ENCODE measurements at regions not wholly inside any gene's neighbourhood (a gene's known extent, or its start where the extent isn't known, plus 50 kb on each side); places are given as distances from the start of the nearest gene placed in this dataset.

GRCh38 chr6:91464201-91464600 lies 877.3 kb upstream of the MAP3K7 start:
- dilution Hi-C loops (cut with MboI; ENCODE audit: extremely low pct_ligation_motif_present, low sequenced_read_pairs) = no loop called here

GRCh38 chr6:91462241-91462640 lies 875.4 kb upstream of the MAP3K7 start:
- DNase-seq (ENCODE audit: low read depth, low spot score) (no peak), FAIRE-seq (no peak)
- Histone ChIP-seq H3K27me3 (ENCODE audit: control insufficient read depth, extremely low read depth, insufficient read depth, low read length) (no peaks in the 10 kb centered on the region), H3K79me2 (ENCODE audit: control insufficient read depth, insufficient read depth, low read length) (no peaks in the 10 kb centered on the region), H2AFZ (ENCODE audit: control insufficient read depth, low read length) (no peak overlapping the region), H3K27ac (ENCODE audit: control insufficient read depth, insufficient read depth, low read length) (no peak overlapping the region), H3K36me3 (ENCODE audit: control insufficient read depth in 2 of 2, extremely low read depth in 1 of 2, insufficient read depth in 2 of 2, low read length in 2 of 2) (no peaks in the 10 kb centered on the region), H3K9me3 (ENCODE audit: control insufficient read depth, low read depth, low read length) (no peaks in the 10 kb centered on the region), H3K4me3 (ENCODE audit: control insufficient read depth in 2 of 3, extremely low read depth in 1 of 3, insufficient read depth in 2 of 3, low read depth in 1 of 3, low read length in 3 of 3) (no peak overlapping the region), H3K4me2 (ENCODE audit: control insufficient read depth, extremely low read depth, insufficient read depth, low read depth, low read length) (no peak overlapping the region), H3K9me1 (ENCODE audit: control insufficient read depth, extremely low read depth, insufficient read depth, low read length) (no peaks in the 10 kb centered on the region), H4K20me1 (ENCODE audit: control insufficient read depth, extremely low read depth, insufficient read depth, low read length) (no peaks in the 10 kb centered on the region), H3K9ac (ENCODE audit: control insufficient read depth, extremely low read depth, insufficient read depth, low read length) (no peak overlapping the region), H3K4me1 (ENCODE audit: control insufficient read depth, extremely low read depth, insufficient read depth, low read length) (no peaks in the 10 kb centered on the region)
- TF ChIP-seq EZH2 (IDR thresholded peaks at IDR 0.05; ENCODE audit: low read length) = no peak
- TF ChIP-seq CTCF (optimal IDR thresholded peaks at IDR 0.05 in 1 of 3, IDR thresholded peaks at IDR 0.05 in 1 of 3, conservative IDR thresholded peaks at IDR 0.05 in 1 of 3; ENCODE audit: extremely low read depth in 1 of 3, insufficient read depth in 2 of 3, low read length in 3 of 3) = no peak
- dilution Hi-C loops (cut with MboI; ENCODE audit: extremely low pct_ligation_motif_present, low sequenced_read_pairs) = no loop called here

More at GRCh38 chr6:91464201-91464600, 877.3 kb upstream of the MAP3K7 start:
- DNase-seq (ENCODE audit: low read depth, low spot score) (no peak), FAIRE-seq (no peak)
- no peaks in the 10 kb centered on the region for H3K9me3 ChIP-seq (ENCODE audit: control insufficient read depth, low read depth, low read length)
- H3K27me3 ChIP-seq (ENCODE audit: control insufficient read depth, extremely low read depth, insufficient read depth, low read length) = no peaks in the 10 kb centered on the region
- no peak overlapping the region for H3K4me3 ChIP-seq (ENCODE audit: control insufficient read depth in 2 of 3, extremely low read depth in 1 of 3, insufficient read depth in 2 of 3, low read depth in 1 of 3, low read length in 3 of 3)
- H3K27ac ChIP-seq (ENCODE audit: control insufficient read depth, insufficient read depth, low read length) = no peak overlapping the region
- no peaks in the 10 kb centered on the region for H3K79me2 ChIP-seq (ENCODE audit: control insufficient read depth, insufficient read depth, low read length)
- H3K4me1 ChIP-seq (ENCODE audit: control insufficient read depth, extremely low read depth, insufficient read depth, low read length) = no peaks in the 10 kb centered on the region
- H3K36me3 ChIP-seq (ENCODE audit: control insufficient read depth in 2 of 2, extremely low read depth in 1 of 2, insufficient read depth in 2 of 2, low read length in 2 of 2) = no peaks in the 10 kb centered on the region
- no peak overlapping the region for H2AFZ ChIP-seq (ENCODE audit: control insufficient read depth, low read length)
- TF ChIP-seq CTCF (optimal IDR thresholded peaks at IDR 0.05 in 1 of 3, IDR thresholded peaks at IDR 0.05 in 1 of 3, conservative IDR thresholded peaks at IDR 0.05 in 1 of 3; ENCODE audit: extremely low read depth in 1 of 3, insufficient read depth in 2 of 3, low read length in 3 of 3) = no peak
- TF ChIP-seq EZH2 (IDR thresholded peaks at IDR 0.05; ENCODE audit: low read length) = no peak
- H3K9me1 ChIP-seq (ENCODE audit: control insufficient read depth, extremely low read depth, insufficient read depth, low read length) = no peaks in the 10 kb centered on the region
- H4K20me1 ChIP-seq (ENCODE audit: control insufficient read depth, extremely low read depth, insufficient read depth, low read length) = no peaks in the 10 kb centered on the region
- no peak overlapping the region for H3K9ac ChIP-seq (ENCODE audit: control insufficient read depth, extremely low read depth, insufficient read depth, low read length)
- no peak overlapping the region for H3K4me2 ChIP-seq (ENCODE audit: control insufficient read depth, extremely low read depth, insufficient read depth, low read depth, low read length)

Measured in keratinocyte (primary cell).